Lung (tissue), 11 donors: ENCODE measurements at regions not wholly inside any gene's neighbourhood (a gene's known extent, or its start where the extent isn't known, plus 50 kb on each side); places are given as distances from the start of the nearest gene placed in this dataset.

ENCODE experiments used
- ATAC-seq: fragments of 200-7000 bp; cut with Tn5 transposase; one replicate; pipeline ENCODE4 v1.9.1; 2020; ENCODE audit warnings: moderate number of reproducible peaks; ENCODE audit not compliant: insufficient read depth, low FRiP score
- DNase-seq, 3 donors: peaks; one replicate each; pipeline ENCODE4 v3.0.0-alpha.2; 2013 to 2017
- H3K27ac ChIP-seq, 2 donors: one replicate each; pipeline ENCODE4 v1.5.1; 2013; ENCODE audit warnings: mild to moderate bottlenecking in 2 of 2, moderate library complexity in 2 of 2, control low read depth in 1 of 2, inconsistent platforms in 1 of 2, low read depth in 1 of 2, low read length in 1 of 2
- H3K27me3 ChIP-seq, 3 donors: one replicate each; pipeline ENCODE4 v1.5.1; 2013; ENCODE audit warnings: low read length in 2 of 3; ENCODE audit not compliant: control insufficient read depth in 3 of 3, insufficient read depth in 3 of 3
- H3K36me3 ChIP-seq, 4 donors: one replicate each; pipeline ENCODE4 v1.5.1; 2013; ENCODE audit warnings: low read length in 4 of 4, mild to moderate bottlenecking in 1 of 4, moderate library complexity in 1 of 4; ENCODE audit not compliant: control insufficient read depth in 4 of 4, insufficient read depth in 4 of 4
- H3K4me1 ChIP-seq, 5 donors: one replicate each; pipeline ENCODE4 v1.5.1; 2013; ENCODE audit warnings: low read length in 5 of 5, mild to moderate bottlenecking in 2 of 5, moderate library complexity in 1 of 5; ENCODE audit not compliant: control insufficient read depth in 5 of 5, insufficient read depth in 5 of 5
- H3K4me3 ChIP-seq: one replicate; pipeline ENCODE4 v1.5.1; 2013; ENCODE audit warnings: mild to moderate bottlenecking, control low read depth, moderate library complexity
- H3K9ac ChIP-seq, 2 donors: one replicate each; pipeline ENCODE4 v1.5.1; 2013; ENCODE audit warnings: low read length in 2 of 2, control low read depth in 1 of 2; ENCODE audit not compliant: insufficient read depth in 1 of 2
- H3K9me3 ChIP-seq, 4 donors: one replicate each; pipeline ENCODE4 v1.5.1; 2013; ENCODE audit warnings: low read length in 3 of 4, mild to moderate bottlenecking in 1 of 4, moderate library complexity in 1 of 4; ENCODE audit not compliant: control insufficient read depth in 4 of 4, insufficient read depth in 3 of 4
- WGBS, 2 donors: extraction: QIAGEN DNeasy Blood & Tissue Kit; methylation state at CpG; one replicate each; pipeline ENCODE4 v1.1.7; 2013; 5-methylcytosine and 5-hydroxymethylcytosine counted together
- TF ChIP-seq, protein P1 (sequence below): IDR thresholded peaks from 2 replicates; pipeline ENCODE4 v1.5.1; 2012; ENCODE audit warnings: mild to moderate bottlenecking; ENCODE audit errors: control extremely low read depth, extremely low read depth
- donor health status: control.
- donor health status: control.
- donor health status: Bipolar disorder and iron deficiency.
- donor health status: healthy.
- donor health status: DM: yes; HTN: yes; CAD: no.

DNA sequence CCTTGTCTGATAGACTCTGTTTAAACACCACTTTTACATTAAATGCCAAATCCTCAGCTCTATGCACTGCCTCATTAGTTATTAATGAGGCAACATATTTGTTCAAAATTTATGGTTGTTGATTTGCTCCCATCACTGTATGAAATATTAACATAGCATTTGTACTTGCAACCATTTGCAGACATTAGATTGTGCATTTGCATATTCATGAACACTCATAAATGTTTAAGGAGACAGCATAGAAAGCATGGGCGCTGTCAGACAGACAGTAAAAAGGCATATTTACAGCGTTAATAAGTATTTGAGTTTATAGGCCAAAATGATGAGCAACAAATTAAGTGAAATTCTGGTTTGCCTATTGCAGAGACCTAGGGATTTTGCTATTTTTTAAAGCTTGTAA, 502.3 kb downstream of the TXNL1 start:
- H3K36me3 ChIP-seq, result no peaks in the 10 kb centered on the region
- H3K4me1 ChIP-seq, result no peaks in the 10 kb centered on the region
- H3K27ac ChIP-seq, result no peak overlapping the region
- no peak overlapping the region for H3K4me3 ChIP-seq
- H3K27me3 ChIP-seq, result no peaks in the 10 kb centered on the region
- TF ChIP-seq, protein P1, sequence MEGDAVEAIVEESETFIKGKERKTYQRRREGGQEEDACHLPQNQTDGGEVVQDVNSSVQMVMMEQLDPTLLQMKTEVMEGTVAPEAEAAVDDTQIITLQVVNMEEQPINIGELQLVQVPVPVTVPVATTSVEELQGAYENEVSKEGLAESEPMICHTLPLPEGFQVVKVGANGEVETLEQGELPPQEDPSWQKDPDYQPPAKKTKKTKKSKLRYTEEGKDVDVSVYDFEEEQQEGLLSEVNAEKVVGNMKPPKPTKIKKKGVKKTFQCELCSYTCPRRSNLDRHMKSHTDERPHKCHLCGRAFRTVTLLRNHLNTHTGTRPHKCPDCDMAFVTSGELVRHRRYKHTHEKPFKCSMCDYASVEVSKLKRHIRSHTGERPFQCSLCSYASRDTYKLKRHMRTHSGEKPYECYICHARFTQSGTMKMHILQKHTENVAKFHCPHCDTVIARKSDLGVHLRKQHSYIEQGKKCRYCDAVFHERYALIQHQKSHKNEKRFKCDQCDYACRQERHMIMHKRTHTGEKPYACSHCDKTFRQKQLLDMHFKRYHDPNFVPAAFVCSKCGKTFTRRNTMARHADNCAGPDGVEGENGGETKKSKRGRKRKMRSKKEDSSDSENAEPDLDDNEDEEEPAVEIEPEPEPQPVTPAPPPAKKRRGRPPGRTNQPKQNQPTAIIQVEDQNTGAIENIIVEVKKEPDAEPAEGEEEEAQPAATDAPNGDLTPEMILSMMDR, result no peak
- ATAC-seq (no peak), DNase-seq (no peak)
- WGBS, 2 donors, result 94 to 98% methylated on average over 2 of the region's 2 CpGs
- H3K9me3 ChIP-seq, result no peaks in the 10 kb centered on the region
- no peak overlapping the region for H3K9ac ChIP-seq

DNA sequence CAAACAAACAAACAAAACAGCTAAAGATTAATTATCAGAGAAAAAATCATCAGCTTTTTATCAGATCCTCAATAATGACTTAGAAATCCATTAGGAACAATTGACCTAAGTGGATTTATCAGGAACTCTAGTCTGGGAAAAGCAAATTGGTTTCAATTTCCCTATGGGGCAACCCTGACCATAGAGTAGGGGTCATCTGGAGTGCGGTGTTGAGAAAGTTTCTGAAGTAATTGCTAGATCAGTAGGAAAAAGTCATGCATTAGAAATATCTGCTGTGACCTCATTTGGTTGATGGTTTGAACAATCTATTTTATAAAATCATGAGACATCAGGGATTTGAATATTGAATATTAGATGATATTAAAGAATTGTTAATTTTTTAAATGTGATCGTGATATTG, 507.9 kb downstream of the TXNL1 start:
- Histone ChIP-seq H3K27ac (no peak overlapping the region), H3K4me1 (peaks cover 0 to 5% (median 0%) of the 10 kb centered on the region in 5 donors), H3K9me3 (no peaks in the 10 kb centered on the region), H3K9ac (no peak overlapping the region), H3K4me3 (no peak overlapping the region), H3K27me3 (no peaks in the 10 kb centered on the region), H3K36me3 (no peaks in the 10 kb centered on the region)
- no peak for ATAC-seq
- TF ChIP-seq, protein P1, result no peak
- WGBS, 2 donors, result 90 to 96% methylated on average over 2 of the region's 2 CpGs
- no peak for DNase-seq

DNA sequence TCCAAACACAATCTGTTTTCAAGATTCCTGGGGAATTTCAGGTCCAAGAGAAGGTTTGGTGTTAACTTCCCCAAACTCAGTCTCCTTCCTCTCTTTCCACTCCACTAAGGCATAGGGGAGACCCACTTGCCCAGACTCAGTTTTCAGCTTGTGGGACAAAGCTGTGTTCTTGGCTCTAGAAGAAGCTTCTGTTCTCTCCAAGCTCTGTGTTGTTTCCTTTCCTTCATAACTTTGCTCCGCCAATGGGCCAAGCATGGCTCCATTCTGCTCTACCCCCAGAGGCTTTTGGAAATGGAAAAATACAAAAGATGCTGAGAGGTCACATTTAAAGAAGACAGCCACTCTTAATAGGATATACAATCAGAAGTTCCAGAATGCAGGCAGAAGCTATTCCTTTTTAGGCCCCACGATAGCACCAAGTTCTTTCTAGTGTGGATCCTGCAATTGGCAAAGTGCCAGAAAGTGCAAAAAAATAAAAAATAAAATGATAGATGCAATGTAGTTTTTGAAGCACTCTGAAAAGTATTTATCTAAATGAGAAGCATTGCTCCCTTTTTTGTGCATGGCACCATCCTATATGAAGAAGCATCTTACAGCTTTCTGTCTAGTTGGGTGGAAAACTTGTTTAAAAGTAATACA, 510.1 kb downstream of the TXNL1 start:
- Histone ChIP-seq H3K36me3 (no peaks in the 10 kb centered on the region), H3K4me1 (peaks cover 0 to 5% (median 0%) of the 10 kb centered on the region in 5 donors), H3K9me3 (no peaks in the 10 kb centered on the region), H3K27ac (no peak overlapping the region), H3K27me3 (no peaks in the 10 kb centered on the region), H3K4me3 (no peak overlapping the region), H3K9ac (no peak overlapping the region)
- WGBS, 2 donors, result 61 to 74% methylated on average over 2 of the region's 2 CpGs
- TF ChIP-seq, protein P1, result no peak
- ATAC-seq (no peak), DNase-seq (no peak)
